ENCODE measurements at regions not wholly inside any gene's neighbourhood (a gene's known extent, or its start where the extent isn't known, plus 50 kb on each side); places are given as distances from the start of the nearest gene placed in this dataset.

GRCh38 chr19:30910485-30911240 is 438.6 kb downstream of the TSHZ3 start:
- no peaks in the 10 kb centered on the region for H3K9me2 ChIP-seq (ENCODE audit: insufficient read depth)
- no peaks in the 10 kb centered on the region for H3K36me3 Mint-ChIP-seq (ENCODE audit: low read depth)
- DNase-seq (ENCODE audit: low spot score) (no peak), ATAC-seq (no peak)
- peaks cover 4% of the 10 kb centered on the region for H3K27me3 Mint-ChIP-seq (ENCODE audit: insufficient read depth, low read depth, poor library complexity)
- H2AFZ ChIP-seq: 0 out of 2 replicates have a peak overlapping the region, but pooled peaks have one; percentile 38
- H3K4me3 ChIP-seq: no peak overlapping the region
- H3K79me2 ChIP-seq (replicated peaks; ENCODE audit: insufficient read depth): no peaks in the 10 kb centered on the region
- no peak overlapping the region for H3K27ac Mint-ChIP-seq
- no peak for TF ChIP-seq ZNF462 (CRISPR knock-in tag; IDR thresholded peaks at IDR 0.05)
- TF ChIP-seq EZH2 (IDR thresholded peaks at IDR 0.05; ENCODE audit: low read depth, unreplicated experiment): no peak
- TF ChIP-seq ZNF114 (CRISPR knock-in tag; IDR thresholded peaks at IDR 0.05): no peak
- TF ChIP-seq EZH2phosphoT487 (IDR thresholded peaks at IDR 0.05; ENCODE audit: unreplicated experiment): no peak
- no peak for TF ChIP-seq CTCF (conservative IDR thresholded peaks at IDR 0.05; ENCODE audit: low read depth in 2 of 2)
- TF ChIP-seq NANOG (IDR thresholded peaks at IDR 0.05; ENCODE audit: borderline replicate concordance): no peak
- TF ChIP-seq REST (IDR thresholded peaks at IDR 0.05; ENCODE audit: unreplicated experiment): no peak
- no peak for TF ChIP-seq POLR2AphosphoS5 (IDR thresholded peaks at IDR 0.05; ENCODE audit: low read depth)
- no peak for TF ChIP-seq JUNB (IDR thresholded peaks at IDR 0.05; ENCODE audit: unreplicated experiment)
- TF ChIP-seq STAT1 (IDR thresholded peaks at IDR 0.05; ENCODE audit: unreplicated experiment): no peak
- no peak for TF ChIP-seq ETS1 (IDR thresholded peaks at IDR 0.05)
- no peak for TF ChIP-seq ZNF331 (CRISPR knock-in tag; IDR thresholded peaks at IDR 0.05; ENCODE audit: low read depth)
- TF ChIP-seq CREB1 (CRISPR knock-in tag; IDR thresholded peaks at IDR 0.05; ENCODE audit: low read depth): no peak
- no peaks in the 10 kb centered on the region for H4K20me1 ChIP-seq (replicated peaks; ENCODE audit: insufficient read depth)
- no peaks in the 10 kb centered on the region for H3F3A ChIP-seq (replicated peaks; ENCODE audit: low read depth)
- H3K27ac ChIP-seq (ENCODE audit: low read depth): no peak overlapping the region
- no peaks in the 10 kb centered on the region for H3K36me3 ChIP-seq (ENCODE audit: insufficient read depth)
- H3K9me3 Mint-ChIP-seq: no peaks in the 10 kb centered on the region
- H3K4me1 Mint-ChIP-seq: peaks cover 25% of the 10 kb centered on the region
- no peaks in the 10 kb centered on the region; the same call in 1 of the 2 replicates for H3K4me1 ChIP-seq (ENCODE audit: insufficient read depth)
- H3K4me2 ChIP-seq: no peak overlapping the region
- H3K4me3 Mint-ChIP-seq: no peak overlapping the region
- H3K27me3 ChIP-seq (ENCODE audit: insufficient read depth): no peaks in the 10 kb centered on the region
